NCI-H1436 treated with DMSO at 0.1 percent for 48 hours (cell line): ENCODE measurements at regions not wholly inside any gene's neighbourhood (a gene's known extent, or its start where the extent isn't known, plus 50 kb on each side); places are given as distances from the start of the nearest gene placed in this dataset.

Experiments
- DNase-seq: peaks from one replicate; lab custom pipeline; 2025; lab: John Stamatoyannopoulos, UW

DNA sequence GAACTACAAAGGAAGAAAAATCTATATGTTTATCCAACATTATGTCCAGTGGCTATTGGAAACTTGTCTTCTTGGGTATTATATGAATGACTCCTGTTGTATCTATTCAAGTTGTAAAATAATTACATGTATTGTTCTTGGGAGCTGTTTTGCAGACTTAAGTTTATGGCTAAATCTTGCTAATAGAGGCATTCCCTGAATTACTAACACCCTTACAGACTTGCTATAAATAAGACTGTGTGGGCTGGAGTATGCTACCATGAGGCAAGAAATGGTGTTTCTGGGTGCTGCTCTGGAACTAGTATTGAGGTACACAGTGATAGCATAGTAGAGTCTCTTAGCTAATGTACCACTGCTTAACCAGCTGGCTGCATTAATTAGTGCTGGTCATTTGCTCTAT lies 155.1 kb downstream of the HIPK3 start:
- no peak for DNase-seq

DNA sequence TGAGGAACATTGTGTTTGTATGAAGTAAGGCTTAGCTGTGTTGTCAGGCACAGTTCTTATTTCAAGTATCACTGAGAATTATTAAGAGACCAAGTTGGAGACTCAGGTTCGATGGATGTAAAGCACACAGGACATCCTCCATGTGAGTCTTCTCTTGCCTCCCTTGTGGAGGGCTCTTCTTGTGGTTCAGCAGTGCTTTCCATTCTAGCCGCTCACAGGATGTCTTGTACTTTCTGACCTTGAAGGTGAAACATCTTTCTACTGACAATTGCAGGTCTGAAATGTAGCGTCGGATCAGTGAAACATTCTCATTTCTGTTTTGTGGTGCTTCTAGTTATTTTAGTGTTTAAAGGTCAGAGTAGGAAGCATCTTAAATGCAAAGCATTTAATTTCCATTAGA lies 154.6 kb downstream of the HIPK3 start:
- DNase-seq: no peak

DNA sequence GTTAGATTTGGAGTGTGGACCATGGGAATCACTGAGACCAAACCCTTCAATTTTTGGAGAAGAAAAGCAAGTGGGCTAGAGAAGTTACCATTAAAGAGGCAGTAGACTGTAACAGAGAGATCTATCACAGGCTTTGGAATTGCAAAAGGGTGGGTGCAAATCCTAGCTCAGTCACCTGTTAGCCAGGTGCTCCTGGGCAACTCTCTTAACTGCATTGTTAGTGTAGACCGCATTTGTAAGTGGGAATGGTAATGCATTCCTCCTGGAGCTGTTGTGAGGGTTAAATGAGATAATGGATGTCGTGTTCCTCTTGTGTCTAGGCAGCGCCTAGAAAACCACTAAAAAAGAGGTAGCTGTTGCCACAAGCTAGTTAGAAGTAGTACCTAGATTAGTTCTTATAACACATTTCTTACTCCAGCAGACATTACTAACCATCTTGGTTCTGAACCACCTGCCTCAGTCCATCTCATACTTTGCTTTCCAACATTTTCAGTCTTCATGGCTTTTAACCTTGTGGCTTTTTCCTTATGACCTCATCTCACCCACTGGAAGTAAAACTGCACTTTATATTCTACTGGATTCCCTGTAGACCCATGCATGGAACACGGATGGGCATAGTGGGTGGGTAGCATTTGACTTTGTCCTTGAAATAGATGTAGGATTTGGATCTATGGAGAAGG lies 153.0 kb downstream of the HIPK3 start:
- no peak for DNase-seq
